ENCODE measurements at regions not wholly inside any gene's neighbourhood (a gene's known extent, or its start where the extent isn't known, plus 50 kb on each side); places are given as distances from the start of the nearest gene placed in this dataset.

DNA sequence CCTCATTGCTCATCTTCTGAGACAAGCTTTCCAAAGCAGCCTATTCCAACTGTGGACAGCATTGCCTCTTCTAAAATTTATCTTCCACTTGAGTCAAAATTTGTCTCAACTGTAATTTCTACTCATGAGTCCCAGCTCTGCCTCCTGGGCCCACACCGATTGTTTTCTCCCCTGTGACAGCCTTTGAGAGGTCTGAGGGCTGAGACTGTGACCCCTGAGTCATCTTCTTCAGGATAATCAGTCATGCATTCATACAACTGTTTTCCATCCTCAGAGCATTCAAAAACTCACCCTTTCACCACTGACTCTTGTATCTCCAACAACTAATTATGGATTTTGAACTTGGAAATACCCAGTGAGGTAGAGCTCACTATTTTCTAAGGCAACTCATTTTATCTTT is 228.1 kb downstream of the EDA2R start:
- Histone ChIP-seq H3K9ac (ENCODE audit: extremely low read depth, low read length, poor library complexity, severe bottlenecking) (no peak overlapping the region), H3K27ac (ENCODE audit: low read depth, low read length) (no peak overlapping the region), H3K4me3 (ENCODE audit: low read length) (no peak overlapping the region), H3K27me3 (ENCODE audit: control insufficient read depth, insufficient read depth, low read length, poor library complexity, severe bottlenecking) (no peaks in the 10 kb centered on the region), H3K9me3 (ENCODE audit: control insufficient read depth, low read length) (peaks cover 13% of the 10 kb centered on the region), H3K4me1 (ENCODE audit: control insufficient read depth, insufficient read depth, low read length) (no peaks in the 10 kb centered on the region), H3K36me3 (ENCODE audit: control insufficient read depth, insufficient read depth, low read length) (no peaks in the 10 kb centered on the region)
- no peak for DNase-seq
- no peak for TF ChIP-seq CTCF (conservative IDR thresholded peaks at IDR 0.05)
- Mint-ChIP-seq H3K4me1 (no peaks in the 10 kb centered on the region), H3K4me3 (no peak overlapping the region), H3K9me3 (peaks cover 87% of the 10 kb centered on the region), H3K27ac (no peak overlapping the region), H3K27me3 (ENCODE audit: insufficient read depth) (no peaks in the 10 kb centered on the region), H3K36me3 (ENCODE audit: low read depth) (no peaks in the 10 kb centered on the region)
- WGBS, 2 experiments (ENCODE audit: insufficient coverage in 1 of 2, insufficient read length in 1 of 2): 53% methylated on average over 1 of the region's 1 CpG; no CpG with 5 or more reads in 1 of the 2 experiments
